Lower leg skin (tissue), 4 donors: ENCODE measurements at regions not wholly inside any gene's neighbourhood (a gene's known extent, or its start where the extent isn't known, plus 50 kb on each side); places are given as distances from the start of the nearest gene placed in this dataset.

Experiments used
- DNase-seq, 2 donors: peaks; one replicate each; pipeline ENCODE4 v3.0.0-alpha.2; 2019; ENCODE audit warnings: low spot score in 2 of 2
- H3K4me3 ChIP-seq: fragments of 200-600 bp; sonication (generic); 2 replicates; pipeline ENCODE4 v1.5.1; 2017; ENCODE audit warnings: mild to moderate bottlenecking, low read depth; ENCODE audit not compliant: poor library complexity, severe bottlenecking
- POLR2A ChIP-seq, 2 donors: fragments of 450-650 bp; IDR thresholded peaks; one replicate each; pipeline ENCODE4 v1.6.1; 2016 to 2017; ENCODE audit warnings: antibody characterized with exemption in 2 of 2, mild to moderate bottlenecking in 1 of 2, moderate library complexity in 1 of 2
- WGBS, 2 donors: methylation state at CpG; one replicate each; pipeline ENCODE4 v1.1.5; 2018; 5-methylcytosine and 5-hydroxymethylcytosine counted together
- intact Hi-C: fragments of 100-400 bp; cut with DNase I; formaldehyde crosslinking; loops from one replicate; pipeline ENCODE4 v1.15.0; 2023; ENCODE audit warnings: low total_unique reads
- TF ChIP-seq, protein P1 (sequence below), 3 donors: fragments of 450-650 bp; IDR thresholded peaks; one replicate each; pipeline ENCODE4 v1.5.1; 2016; ENCODE audit warnings: antibody characterized with exemption in 3 of 3, mild to moderate bottlenecking in 3 of 3, moderate library complexity in 2 of 3

DNA sequence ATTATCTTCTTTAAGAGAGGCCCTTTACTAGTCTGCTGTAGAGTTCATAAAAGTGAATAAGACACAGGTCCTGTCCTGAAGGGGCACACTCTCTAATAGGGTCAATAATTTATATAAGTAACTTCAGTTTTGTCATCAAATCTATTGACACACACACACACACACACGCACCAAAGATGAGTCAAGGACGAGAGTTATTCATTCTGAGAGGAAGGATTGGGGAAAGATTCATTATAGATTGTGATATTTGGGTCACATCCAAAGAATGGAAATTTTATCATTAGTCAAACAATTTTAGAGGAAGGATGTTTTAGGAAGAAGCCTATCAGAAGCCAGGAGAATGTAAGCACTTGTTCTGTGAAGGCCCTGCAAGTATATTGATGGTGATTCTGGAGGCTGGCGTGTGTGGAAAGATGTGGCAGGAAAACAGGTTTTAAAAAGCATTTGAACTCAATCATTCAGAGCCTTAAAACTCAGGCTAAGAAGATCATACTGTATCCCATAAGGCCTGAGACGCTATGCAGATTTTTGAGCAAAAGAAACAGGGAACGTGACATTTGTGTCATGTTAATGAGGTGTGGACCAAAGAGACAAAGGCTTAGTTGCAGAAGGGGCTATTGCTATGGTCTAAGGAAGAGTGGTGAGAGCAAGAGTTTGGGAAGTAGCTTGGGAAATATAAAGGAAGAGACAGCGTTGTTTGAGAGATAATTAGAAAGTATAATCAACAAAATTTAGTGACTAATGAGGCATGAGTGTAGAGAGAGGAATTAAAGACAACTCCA lies 161.4 kb upstream of the PREP start:
- 93 to 97% methylated on average over 6 of the region's 6 CpGs for WGBS, 2 donors
- no peak for DNase-seq
- TF ChIP-seq, protein P1, sequence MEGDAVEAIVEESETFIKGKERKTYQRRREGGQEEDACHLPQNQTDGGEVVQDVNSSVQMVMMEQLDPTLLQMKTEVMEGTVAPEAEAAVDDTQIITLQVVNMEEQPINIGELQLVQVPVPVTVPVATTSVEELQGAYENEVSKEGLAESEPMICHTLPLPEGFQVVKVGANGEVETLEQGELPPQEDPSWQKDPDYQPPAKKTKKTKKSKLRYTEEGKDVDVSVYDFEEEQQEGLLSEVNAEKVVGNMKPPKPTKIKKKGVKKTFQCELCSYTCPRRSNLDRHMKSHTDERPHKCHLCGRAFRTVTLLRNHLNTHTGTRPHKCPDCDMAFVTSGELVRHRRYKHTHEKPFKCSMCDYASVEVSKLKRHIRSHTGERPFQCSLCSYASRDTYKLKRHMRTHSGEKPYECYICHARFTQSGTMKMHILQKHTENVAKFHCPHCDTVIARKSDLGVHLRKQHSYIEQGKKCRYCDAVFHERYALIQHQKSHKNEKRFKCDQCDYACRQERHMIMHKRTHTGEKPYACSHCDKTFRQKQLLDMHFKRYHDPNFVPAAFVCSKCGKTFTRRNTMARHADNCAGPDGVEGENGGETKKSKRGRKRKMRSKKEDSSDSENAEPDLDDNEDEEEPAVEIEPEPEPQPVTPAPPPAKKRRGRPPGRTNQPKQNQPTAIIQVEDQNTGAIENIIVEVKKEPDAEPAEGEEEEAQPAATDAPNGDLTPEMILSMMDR (IDR thresholded peaks at IDR 0.05): no peak
- no peak for TF ChIP-seq POLR2A (IDR thresholded peaks at IDR 0.05)
- intact Hi-C loops: no loop called here
- H3K4me3 ChIP-seq: no peak overlapping the region

DNA sequence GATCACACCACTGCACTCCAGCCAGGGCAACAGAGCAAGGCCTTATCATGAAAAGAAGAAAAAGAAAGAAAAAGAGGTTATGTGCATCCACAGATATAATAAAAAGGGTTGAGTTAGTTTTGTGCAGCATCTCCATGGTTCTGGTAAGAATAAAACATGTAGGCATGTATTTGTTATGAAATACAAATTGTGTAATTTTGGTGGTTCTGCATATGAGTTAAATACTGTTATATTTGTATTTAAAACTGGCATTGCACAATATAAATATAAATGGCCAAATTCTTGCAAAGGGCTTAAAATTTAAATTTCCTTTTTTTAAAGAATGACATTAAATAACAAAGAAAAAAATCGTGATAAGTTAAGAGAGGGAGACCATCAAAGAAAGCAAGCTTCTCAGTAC lies 159.1 kb upstream of the PREP start:
- H3K4me3 ChIP-seq: no peak overlapping the region
- WGBS, 2 donors: 82 to 85% methylated on average over 1 of the region's 1 CpG
- no peak for TF ChIP-seq POLR2A (IDR thresholded peaks at IDR 0.05)
- TF ChIP-seq, protein P1 (IDR thresholded peaks at IDR 0.05): no peak
- intact Hi-C loops: no loop called here
- no peak for DNase-seq

DNA sequence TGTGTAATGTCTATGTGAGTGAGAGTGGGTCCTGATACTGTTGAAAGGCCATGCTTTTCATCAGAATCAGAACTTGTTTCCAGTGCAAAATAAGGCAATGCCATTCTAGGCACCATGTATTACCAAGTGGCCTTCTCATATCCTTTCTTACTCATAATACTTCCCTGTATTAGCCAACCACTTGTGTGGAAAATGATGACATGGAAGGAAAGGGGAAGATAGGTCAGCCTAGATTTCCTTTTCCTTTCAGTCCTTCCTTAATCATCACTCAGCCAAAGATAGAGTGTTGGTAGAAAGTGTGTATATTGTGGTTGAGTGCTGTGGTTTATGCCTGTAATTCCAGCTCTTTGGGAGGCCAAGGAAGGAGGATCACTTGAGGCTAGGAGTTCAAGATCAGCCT lies 158.6 kb upstream of the PREP start:
- no peak for TF ChIP-seq POLR2A (IDR thresholded peaks at IDR 0.05)
- TF ChIP-seq, protein P1 (IDR thresholded peaks at IDR 0.05): no peak
- intact Hi-C loops: no loop called here
- no peak for DNase-seq
- H3K4me3 ChIP-seq: no peak overlapping the region

DNA sequence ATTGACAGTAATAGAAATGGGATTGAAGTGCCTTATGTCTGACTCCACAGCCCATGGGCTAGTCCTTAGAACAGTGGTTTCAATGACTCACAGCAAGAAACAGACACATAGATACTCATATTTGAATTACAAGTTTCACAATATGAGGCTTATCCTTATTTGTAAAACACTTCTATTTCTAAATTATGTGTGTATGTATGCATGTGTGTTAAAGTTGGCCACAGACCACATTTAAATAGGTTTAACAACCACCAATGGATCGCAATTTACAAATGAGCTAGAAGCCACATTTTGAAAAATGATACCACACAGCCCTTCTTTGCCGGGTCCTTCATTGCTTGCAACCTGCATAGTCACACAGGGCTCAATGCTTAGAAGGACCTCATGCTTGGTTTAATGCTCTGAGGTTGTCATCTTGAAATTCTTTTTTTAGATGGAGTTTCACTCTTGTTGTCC lies 157.8 kb upstream of the PREP start:
- intact Hi-C loops: no loop called here
- WGBS, 2 donors: 95 to 100% methylated on average over 2 of the region's 2 CpGs
- H3K4me3 ChIP-seq: no peak overlapping the region
- no peak for DNase-seq
- TF ChIP-seq, protein P1 (IDR thresholded peaks at IDR 0.05): no peak
- no peak for TF ChIP-seq POLR2A (IDR thresholded peaks at IDR 0.05)

DNA sequence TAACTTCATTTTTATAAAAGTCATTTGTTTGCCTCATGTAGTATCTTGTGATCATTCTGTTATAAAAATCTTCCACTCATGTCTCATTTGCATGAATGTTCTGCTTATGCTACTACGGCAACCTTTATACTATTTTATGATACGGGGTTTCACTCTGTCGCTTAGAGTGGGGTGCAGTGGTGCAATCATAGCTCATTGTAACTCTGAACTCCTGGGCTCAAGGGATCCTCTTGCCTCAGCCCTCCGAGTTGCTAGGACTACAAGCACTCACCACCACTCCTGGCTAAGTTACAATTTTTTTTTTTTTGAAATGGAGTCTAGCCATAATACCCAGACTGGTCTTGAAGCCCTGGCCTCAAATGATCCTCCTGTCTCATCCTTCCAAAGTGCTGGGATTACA lies 154.4 kb upstream of the PREP start:
- WGBS, 2 donors: 92 to 95% methylated on average over 4 of the region's 4 CpGs
- DNase-seq: no peak
- intact Hi-C loops: no loop called here
- TF ChIP-seq POLR2A (IDR thresholded peaks at IDR 0.05): no peak
- TF ChIP-seq, protein P1 (IDR thresholded peaks at IDR 0.05): no peak
- H3K4me3 ChIP-seq: no peak overlapping the region

DNA sequence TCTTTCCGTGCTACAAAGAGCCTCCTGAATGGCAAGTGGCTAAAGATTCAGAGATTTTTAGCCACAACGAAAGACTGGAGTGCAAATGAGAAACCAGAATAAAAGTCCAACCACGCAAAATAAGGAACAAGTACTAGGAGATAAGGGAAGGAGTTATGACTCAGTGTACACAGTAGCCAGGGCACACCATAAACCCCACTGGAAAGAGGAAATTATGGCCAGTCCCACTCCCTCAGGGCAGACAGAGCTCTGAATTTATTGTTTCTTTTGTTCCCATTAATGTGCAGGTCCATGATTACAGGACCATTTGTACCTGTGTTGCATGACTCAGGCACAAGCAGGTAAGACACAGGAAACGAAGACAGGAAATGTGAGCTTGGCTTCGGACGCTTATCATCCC lies 150.3 kb upstream of the PREP start:
- DNase-seq: no peak
- H3K4me3 ChIP-seq: no peak overlapping the region
- TF ChIP-seq POLR2A (IDR thresholded peaks at IDR 0.05): no peak
- TF ChIP-seq, protein P1 (IDR thresholded peaks at IDR 0.05): no peak
- WGBS, 2 donors: 83 to 85% methylated on average over 6 of the region's 6 CpGs
- intact Hi-C loops: no loop called here
